Amygdala (tissue), 56 donors: ENCODE measurements at regions not wholly inside any gene's neighbourhood (a gene's known extent, or its start where the extent isn't known, plus 50 kb on each side); places are given as distances from the start of the nearest gene placed in this dataset.

Experiments used
- DNase-seq, 56 donors: peaks; one replicate each; lab custom pipeline; 2025; lab: John Stamatoyannopoulos, UW

- peak in 1 of 56 donors; percentile 0 for DNase-seq
Measured at GRCh38 chr17:55635253-55635914, 87.3 kb downstream of the TMEM100 start.

GRCh38 chr17:55634702-55635101, 88.0 kb downstream of the TMEM100 start:
- no peak for DNase-seq

- no peak for DNase-seq
Measured at GRCh38 chr17:55632893-55633292, 89.8 kb downstream of the TMEM100 start.

DNA sequence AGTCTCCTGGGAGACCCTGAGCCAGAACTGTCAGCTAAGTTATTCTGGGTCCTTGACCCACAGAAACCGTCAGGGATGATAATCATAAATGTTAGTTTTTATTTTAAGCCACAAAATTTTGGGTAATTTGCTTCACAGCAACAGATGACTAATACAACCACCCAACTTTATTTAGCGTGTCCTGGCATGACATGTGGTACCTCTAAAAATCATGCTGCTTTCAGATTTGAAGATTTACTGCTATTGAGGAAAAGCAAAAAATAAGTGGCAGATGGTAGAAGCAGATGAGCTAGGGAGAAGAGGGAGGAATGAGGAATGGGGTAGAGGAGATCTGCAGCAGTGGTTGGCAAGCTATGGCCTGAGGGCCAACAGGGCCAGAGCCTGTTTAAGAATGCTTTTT, 90.4 kb downstream of the TMEM100 start:
- DNase-seq, result no peak

DNA sequence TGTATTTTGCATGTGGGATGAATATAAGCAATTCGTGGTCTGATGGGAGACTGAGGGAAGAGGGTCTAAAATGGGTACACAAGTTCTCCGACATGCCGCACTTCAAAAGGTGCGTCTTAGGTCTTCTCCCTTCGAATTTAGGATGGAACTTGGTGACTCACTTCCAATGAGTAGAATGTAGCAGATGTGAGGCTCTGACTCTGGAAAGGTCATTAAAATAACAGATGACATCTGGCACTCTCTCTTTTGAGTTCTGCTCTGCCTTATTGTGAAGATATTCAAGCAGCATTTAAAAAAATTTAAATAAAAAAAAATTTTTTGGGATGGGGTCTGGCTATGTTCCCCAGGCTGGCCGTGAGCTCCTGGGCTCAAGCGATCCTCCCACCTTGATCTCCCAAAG, 92.7 kb downstream of the TMEM100 start:
- no peak for DNase-seq

DNA sequence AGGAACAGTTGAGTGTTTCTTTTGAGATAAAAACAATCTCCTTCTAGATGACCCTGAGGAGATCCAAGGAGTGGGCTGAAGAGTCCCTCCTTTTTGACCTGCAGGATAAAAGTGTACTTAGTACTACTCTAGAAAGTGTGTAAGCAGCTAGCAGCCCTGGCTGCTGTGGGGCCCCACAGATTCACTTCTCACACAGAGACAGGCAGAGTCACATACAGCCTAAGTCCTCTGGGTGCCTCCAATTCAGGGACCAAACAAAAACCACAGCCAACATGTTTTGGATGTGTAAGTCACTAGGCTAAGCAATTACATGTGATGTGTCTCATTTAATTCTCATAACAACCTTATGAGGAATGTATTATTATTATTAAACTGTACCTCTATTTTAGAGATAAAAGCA, 97.1 kb downstream of the TMEM100 start:
- no peak for DNase-seq

DNA sequence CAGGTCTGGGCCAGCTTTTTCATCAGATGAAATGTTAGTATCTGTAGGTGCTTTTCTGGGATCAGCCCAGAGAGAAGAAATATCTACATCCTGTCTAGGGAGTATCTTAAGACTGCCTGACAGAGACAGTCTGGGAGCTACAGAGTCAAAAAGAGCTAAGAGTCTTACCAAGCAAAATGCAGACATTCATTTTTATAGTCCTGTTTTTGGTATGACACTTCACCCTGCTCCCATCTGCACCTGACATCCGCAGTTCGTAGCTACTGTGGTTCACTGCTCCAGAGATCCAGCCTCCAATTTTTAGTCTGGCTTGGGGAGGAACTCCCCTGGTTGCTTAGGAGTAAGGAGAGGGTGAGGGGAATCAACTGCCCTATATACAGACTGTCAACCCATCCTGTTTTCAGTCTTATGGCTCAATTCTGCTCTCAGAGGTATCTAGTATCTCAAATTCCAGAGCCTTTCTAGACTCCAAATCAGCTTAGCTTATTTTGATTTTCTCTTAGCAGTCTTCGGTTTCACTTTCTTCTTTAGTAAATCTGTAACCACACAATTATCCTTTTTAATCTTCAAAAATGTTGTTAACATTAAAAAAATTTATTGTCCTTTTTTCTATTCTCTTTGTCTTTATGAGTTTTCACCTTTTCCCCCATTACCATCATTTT, 97.8 kb downstream of the TMEM100 start:
- DNase-seq, result no peak

DNA sequence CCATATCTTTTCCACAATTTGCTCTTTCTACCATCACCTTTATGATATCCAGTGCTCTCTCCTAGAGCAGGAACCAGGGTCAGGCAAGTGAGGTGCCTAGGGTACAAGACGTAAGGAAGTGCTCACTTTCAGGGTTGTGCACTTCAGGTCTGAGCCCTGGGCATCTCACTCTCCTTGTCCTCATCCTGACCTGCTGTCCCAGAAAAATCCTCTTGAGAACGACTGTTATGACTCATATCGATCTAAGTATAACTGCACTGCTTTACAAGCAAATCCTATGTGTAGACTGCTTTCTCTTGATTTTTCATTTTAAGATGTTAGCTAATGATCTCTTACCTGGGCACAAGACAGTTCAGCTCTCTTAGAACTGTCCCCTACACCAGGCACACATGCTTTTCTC, 100.1 kb downstream of the TMEM100 start:
- DNase-seq, result no peak

- no peak for DNase-seq
Measured at GRCh38 chr17:55620945-55621344, 101.7 kb downstream of the TMEM100 start.

GRCh38 chr17:55620023-55620422, 102.6 kb downstream of the TMEM100 start:
- DNase-seq, result no peak

DNA sequence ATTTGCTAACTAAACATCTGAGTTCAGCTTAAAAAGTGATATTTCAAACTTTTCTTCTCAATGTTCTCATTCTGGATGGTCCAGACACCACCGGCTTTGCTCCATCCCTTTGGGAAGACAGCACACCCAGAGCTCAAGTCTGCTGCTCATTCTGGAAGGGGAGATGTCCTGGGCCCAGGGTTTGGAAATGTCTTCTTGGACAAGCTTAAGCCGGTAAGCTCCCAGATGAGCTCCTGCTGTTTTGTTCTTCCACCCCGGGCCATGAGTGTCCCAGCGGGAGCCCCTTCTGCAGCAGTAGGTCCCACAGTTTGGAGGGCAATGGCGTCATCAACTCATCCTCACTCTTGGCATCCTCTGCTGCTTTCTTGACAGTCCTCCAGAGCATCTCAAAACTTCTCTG, 105.2 kb downstream of the TMEM100 start:
- DNase-seq, result no peak

DNA sequence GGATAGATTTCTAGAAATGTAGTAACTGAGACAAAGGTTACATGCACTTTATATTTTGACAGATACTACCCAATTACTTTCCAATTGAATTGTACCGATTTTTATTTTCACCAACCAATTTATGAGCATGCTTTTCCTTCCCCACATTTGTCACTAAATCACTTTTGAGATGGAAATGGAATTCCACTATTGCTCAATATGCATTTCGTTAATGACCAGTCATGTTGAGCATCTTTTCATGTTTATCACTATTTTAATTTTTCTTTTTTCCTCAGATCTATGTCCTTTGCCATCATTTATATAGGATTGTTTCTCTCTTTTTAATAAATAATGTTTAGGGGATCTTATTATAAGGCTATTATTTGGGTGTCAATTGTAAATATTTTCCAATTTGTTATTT, 102.8 kb upstream of the SMIM36 start:
- DNase-seq, result no peak

DNA sequence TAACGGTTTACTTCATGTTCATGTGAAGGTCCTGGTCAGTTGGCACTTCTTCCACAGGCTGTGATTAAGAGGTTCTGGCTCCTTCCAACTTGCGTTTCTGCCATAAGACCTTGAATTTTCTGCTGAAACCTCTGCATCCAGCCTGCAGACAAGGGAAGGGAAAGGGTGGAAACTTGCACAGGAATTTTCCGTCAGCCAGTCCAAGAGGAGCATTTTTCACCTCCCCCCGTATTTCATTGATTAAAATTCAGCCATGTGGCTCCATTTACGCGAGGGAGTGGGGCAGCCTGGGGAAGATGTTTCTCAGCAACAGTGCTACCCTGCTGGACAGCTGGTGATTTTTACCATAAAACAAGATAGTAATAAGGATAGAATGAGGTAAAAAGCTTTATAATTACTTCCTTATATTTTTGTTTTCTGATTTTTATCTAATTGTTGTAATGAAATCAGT, 101.5 kb upstream of the SMIM36 start:
- DNase-seq, result no peak

GRCh38 chr17:55607731-55608341, 96.6 kb upstream of the SMIM36 start:
- no peak for DNase-seq

DNA sequence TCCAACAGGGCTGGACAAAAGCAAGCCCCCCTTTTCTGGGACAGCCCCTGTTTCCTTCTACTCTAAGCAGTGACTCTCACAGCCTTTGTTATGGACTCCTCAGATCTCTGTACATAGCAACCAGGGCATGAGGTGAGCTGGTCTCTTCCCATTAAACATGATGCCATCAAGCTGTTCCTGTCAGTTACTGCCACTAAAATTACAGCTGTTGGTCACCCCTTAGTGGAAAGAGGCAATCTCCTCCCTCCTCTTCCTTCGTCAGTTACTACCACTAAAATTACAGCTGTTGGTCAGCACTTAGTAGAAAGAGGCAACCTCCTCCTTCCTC, 95.2 kb upstream of the SMIM36 start:
- no peak for DNase-seq

GRCh38 chr17:55605705-55606487, 94.6 kb upstream of the SMIM36 start:
- no peak for DNase-seq

GRCh38 chr17:55601874-55602364, 90.7 kb upstream of the SMIM36 start:
- no peak for DNase-seq

DNA sequence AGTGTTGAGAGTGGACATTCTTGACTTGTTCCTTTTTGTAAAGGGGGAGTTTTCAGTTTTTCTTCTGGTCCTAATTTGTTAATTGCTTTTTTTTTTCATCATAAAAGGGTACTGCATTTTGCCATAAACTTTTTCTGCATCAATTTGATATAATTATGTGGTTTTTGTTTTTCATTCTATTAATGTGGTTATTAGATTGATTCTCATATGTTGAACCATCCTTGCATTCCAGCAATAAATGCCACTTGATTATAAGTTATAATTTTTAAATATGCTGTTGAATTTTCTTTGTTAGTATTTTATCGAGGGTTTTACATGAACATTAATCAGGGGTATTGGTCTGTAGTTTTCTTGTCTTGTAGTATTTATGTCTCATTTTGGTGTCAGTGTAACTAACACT, 87.2 kb upstream of the SMIM36 start:
- DNase-seq, result no peak

DNA sequence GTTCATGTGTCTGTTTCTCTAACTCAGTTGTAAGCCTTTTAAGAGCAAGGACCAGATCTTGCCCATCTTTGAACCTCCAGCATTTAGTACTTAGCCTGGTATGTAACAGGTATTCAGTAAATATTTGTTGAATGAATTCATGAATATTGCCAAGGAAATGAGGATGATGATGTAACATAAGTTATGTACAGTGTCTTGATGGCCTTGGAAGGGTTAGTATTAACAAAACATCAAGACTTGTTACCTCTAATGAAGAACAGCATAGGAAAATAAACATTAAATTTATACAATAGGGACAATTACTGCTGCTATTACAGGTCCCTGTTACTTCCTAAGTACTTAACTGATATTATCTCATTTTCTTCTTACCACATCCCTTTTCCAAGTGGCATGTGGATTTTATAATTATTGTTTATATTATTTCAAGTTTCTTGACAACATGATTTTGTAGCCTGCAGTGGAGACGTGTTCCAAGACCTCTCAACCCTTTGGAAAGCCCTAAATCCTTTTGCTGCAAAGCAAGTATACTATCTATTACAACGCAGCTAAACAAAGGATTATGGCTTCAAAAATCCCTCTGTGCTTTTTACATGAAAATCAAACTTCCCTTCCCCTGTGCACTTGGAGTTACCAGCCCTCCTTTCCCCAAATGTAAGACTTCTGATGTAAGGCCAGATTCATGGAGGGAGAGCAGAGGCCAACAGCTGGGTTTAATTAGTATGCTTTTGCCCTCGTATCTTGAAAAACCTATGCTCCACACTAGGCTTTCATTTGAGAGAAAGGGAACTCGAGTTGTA, 77.4 kb upstream of the SMIM36 start:
- no peak for DNase-seq

GRCh38 chr17:55587608-55588139, 76.4 kb upstream of the SMIM36 start:
- no peak for DNase-seq
